Fibroblast of villous mesenchyme (primary cell): ENCODE measurements at regions not wholly inside any gene's neighbourhood (a gene's known extent, or its start where the extent isn't known, plus 50 kb on each side); places are given as distances from the start of the nearest gene placed in this dataset.
A peak's percentile ranks its signal among the peaks of the same experiment; 100 is the strongest.
"Not testable (repeated sequence)": the region's sequence is repeated elsewhere in the genome, so short reads cannot be mapped to it uniquely, and the experiment has no call there.

Source experiments
- DNase-seq: peaks from one replicate; pipeline ENCODE4 v3.0.0-alpha.2; 2010; ENCODE audit warnings: low read depth
- H3K4me3 ChIP-seq: 2 replicates; pipeline ENCODE4 v1.5.1; 2011; ENCODE audit warnings: low read depth, mild to moderate bottlenecking, low read length
- TF ChIP-seq, protein P1 (sequence below): IDR thresholded peaks from 2 replicates; pipeline ENCODE4 v1.5.1; 2012; ENCODE audit warnings: low read depth, mild to moderate bottlenecking, low read length; ENCODE audit not compliant: insufficient read depth

DNA sequence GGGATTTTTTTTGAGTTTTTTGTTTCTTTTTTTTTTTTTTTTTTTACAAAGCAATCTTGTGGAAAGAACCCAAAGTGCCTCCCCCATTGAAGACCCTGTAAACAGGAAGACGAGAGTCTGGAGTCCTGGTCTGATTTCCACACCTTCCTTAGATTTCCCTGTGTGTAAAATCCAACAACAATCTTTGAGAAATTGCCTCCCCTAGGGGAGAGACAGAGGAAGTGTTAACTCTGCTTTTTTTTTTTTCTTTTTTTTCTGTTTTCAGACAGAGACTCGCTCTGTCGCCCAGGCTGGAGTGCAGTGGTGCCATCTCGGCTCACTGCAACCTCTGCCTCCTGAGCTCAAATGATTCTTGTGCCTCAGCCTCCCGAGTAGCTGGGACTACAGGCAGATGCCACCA lies 82.0 kb upstream of the CLEC6A start:
- DNase-seq, result peak; percentile 19
- H3K4me3 ChIP-seq, result not testable (repeated sequence)
- TF ChIP-seq, protein P1, sequence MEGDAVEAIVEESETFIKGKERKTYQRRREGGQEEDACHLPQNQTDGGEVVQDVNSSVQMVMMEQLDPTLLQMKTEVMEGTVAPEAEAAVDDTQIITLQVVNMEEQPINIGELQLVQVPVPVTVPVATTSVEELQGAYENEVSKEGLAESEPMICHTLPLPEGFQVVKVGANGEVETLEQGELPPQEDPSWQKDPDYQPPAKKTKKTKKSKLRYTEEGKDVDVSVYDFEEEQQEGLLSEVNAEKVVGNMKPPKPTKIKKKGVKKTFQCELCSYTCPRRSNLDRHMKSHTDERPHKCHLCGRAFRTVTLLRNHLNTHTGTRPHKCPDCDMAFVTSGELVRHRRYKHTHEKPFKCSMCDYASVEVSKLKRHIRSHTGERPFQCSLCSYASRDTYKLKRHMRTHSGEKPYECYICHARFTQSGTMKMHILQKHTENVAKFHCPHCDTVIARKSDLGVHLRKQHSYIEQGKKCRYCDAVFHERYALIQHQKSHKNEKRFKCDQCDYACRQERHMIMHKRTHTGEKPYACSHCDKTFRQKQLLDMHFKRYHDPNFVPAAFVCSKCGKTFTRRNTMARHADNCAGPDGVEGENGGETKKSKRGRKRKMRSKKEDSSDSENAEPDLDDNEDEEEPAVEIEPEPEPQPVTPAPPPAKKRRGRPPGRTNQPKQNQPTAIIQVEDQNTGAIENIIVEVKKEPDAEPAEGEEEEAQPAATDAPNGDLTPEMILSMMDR, result peak; percentile 54

DNA sequence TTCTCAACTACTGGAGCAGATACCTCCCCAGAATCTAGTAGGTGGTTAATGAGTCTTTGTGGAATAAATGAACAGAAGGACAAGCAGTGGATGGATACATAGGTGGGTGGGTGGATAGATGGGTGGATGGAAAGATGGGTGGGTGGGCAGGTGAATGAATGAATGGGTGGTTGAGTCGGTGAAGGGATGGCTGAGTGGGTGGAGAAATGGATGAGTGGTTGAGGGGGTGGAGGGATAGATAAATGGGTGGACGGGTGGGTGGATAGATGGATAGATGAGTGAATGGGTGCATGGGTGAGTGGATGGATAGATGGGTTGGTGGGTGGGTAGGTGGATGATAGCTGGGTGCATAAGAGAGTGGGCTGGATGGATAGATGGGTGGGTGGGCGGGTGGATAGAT lies 80.6 kb upstream of the CLEC6A start:
- not testable (repeated sequence) for H3K4me3 ChIP-seq, DNase-seq

DNA sequence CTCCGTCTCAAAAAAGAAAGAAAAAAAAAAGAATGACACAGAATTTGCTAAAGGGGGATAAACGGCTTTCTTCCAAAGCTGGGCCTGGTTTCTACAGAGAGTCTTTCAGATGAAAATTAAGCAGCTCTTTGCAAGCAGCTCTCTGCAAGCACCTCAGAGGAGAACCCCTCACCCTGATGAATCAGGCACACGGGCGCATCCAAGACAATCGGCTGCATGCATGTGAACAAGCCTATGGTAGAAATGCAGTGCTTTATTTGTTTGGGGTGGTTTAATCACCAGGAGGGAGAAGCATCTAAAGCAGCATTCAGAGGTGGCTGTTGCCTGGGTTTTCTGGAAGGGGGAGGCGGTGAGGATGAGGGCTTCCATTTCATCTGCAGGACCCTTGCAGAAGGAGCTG lies 78.0 kb upstream of the CLEC6A start:
- not testable (repeated sequence) for H3K4me3 ChIP-seq, DNase-seq

DNA sequence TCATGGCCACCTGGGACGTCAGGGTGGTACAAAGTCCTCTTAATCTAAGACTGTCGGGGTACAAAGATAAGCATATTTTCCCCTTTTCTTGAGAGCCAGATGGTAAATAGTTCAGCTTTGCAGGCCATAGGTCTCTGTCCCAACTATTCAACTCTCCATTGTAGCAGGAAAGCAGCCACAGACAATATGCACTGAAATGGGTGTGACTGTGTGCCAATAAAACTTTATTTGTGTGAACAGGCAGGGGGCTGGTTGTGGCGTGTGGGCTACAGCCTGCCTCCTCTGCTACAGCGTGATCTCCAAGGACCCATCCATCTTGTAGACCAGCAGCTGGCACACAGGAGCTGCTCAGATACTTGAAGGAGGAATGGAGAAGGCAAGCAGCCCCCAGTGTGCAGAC lies 73.2 kb upstream of the CLEC6A start:
- DNase-seq, H3K4me3 ChIP-seq: not testable (repeated sequence)

DNA sequence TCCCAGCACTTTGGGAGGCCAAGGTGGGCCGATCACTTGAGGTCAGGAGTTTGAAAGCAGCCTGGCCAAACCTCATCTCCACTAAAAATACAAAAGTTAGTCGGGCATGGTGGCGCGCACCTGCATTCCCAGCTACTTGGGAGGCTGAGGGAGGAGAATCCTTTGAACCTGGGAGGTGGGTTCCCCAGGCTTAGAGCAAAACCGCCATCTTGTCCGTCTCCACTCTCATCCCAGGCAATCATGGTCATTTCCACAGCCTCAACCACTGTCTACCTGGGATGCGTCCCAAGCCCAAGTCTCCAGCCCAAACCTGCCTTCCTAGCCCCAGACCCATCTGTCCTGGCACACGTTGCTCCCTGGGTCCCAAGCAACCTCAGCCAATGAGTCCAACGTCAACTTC lies 71.1 kb upstream of the CLEC6A start:
- DNase-seq, result not testable (repeated sequence)

DNA sequence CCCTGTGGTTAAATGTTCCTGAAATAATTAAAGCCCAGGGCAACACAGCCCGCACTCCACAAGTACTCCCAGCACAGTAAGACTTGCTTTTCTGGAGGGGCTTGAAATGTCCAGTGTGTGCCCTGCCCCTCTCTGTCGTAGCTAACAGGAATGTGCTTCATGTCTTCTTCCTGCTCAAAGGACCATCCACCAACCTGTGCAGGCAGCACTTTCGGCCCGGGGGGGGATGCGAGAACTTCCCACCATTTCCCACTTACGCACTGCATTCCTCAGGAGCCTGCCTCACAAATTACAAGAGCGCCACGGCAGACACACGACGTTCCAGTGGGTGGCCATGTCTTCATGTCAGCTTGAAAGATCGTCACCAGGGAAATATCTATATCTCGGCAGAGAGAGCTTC lies 70.3 kb upstream of the CLEC6A start:
- not testable (repeated sequence) for DNase-seq, H3K4me3 ChIP-seq

More for the DNA sequence above, 71.1 kb upstream of the CLEC6A start:
- H3K4me3 ChIP-seq, result not testable (repeated sequence)

- H3K4me3 ChIP-seq, DNase-seq: not testable (repeated sequence)
Measured at GRCh38 chr12:8386661-8387060, 69.1 kb upstream of the CLEC6A start.

- H3K4me3 ChIP-seq, DNase-seq: not testable (repeated sequence)
Measured at GRCh38 chr12:8389296-8389695, 66.5 kb upstream of the CLEC6A start.

GRCh38 chr12:8390001-8390777 lies 65.6 kb upstream of the CLEC6A start:
- DNase-seq, result peak; percentile 38
- peak overlapping the region; percentile 47 for H3K4me3 ChIP-seq
- TF ChIP-seq, protein P1, result peak; percentile 55

GRCh38 chr12:8396225-8397071 lies 59.3 kb upstream of the CLEC6A start:
- H3K4me3 ChIP-seq, result peak overlapping the region; percentile 43
- DNase-seq, result peak; percentile 27

GRCh38 chr12:8397378-8397777 lies 58.4 kb upstream of the CLEC6A start:
- not testable (repeated sequence) for H3K4me3 ChIP-seq, DNase-seq

More at GRCh38 chr12:8396225-8397071, 59.3 kb upstream of the CLEC6A start:
- TF ChIP-seq, protein P1, result peak; percentile 35

- DNase-seq, result peak; percentile 47
- not testable (repeated sequence) for H3K4me3 ChIP-seq
Measured at GRCh38 chr12:8399496-8400034, 56.2 kb upstream of the CLEC6A start.

DNA sequence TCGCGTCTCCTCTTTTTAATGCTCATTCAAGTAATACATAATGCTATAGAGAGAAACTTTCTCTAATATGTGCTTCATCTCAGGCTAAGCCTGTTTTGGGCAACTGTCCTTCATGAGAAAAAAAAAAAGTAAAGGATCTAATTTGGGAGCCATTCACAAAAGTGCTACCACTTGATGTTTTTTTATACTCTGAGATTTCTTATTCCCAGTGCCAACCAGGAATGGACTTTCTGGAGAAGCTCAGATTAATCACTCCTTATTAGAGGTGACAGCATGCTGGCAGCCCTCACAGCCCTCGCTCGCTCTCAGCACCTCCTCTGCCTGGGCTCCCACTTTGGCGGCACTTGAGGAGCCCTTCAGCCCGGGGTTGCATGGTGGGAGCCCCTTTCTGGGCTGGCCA lies 51.9 kb upstream of the CLEC6A start:
- DNase-seq, H3K4me3 ChIP-seq: not testable (repeated sequence)

GRCh38 chr12:8404341-8404740 lies 51.4 kb upstream of the CLEC6A start:
- not testable (repeated sequence) for H3K4me3 ChIP-seq, DNase-seq
